ENCODE measurements at regions not wholly inside any gene's neighbourhood (a gene's known extent, or its start where the extent isn't known, plus 50 kb on each side); places are given as distances from the start of the nearest gene placed in this dataset.
A peak's percentile ranks its signal among the peaks of the same experiment; 100 is the strongest.
"Not testable (repeated sequence)": the region's sequence is repeated elsewhere in the genome, so short reads cannot be mapped to it uniquely, and the experiment has no call there.

DNA sequence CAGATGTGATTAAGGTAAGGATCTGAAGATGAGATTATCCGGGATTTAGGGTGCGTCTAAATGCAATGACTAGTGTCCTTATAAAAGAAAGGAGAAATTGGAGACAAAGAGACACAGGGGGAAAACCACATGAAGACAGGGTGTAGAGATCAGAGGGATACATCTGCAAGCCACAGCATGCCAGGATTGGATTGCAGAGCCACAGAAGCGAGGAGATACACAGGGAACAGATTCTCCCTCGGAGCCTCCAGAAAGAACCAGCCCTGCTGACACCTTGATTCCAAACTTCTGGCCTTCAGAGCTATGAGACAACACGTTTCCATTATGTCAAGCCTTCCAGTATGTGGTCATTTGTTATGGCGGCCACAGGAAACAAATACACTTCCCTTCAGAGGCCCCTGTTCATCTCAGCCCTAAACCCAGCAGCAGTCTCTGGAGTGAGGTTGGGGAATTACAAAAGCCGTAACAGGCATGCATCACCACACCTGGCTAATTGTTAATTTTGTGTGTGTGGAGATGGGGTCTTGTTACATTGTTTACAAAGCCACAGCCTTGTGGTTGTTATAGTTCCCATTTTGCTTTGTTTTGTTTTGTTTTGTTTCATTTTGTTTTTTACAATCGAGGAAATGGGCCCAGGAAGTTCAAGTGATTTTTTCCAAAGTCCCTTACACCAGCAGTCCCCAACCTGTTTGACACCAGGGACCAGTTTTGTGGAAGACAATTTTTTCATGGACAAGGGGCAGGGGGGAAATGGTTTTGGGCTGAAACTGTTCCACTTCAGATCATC, 51.6 kb upstream of the LYRM9 start:
- no peak for DNase-seq
- in situ Hi-C loops (cut with MboI; ENCODE audit: low pct_unique_long_range_greater_than_20kb, low sequenced_read_pairs): no loop called here

- in situ Hi-C loops (cut with MboI; ENCODE audit: low pct_unique_long_range_greater_than_20kb, low sequenced_read_pairs): no loop called here
- DNase-seq: no peak
Observed at GRCh38 chr17:27945333-27945616, 52.1 kb upstream of the LYRM9 start.

- in situ Hi-C loops (cut with MboI; ENCODE audit: low pct_unique_long_range_greater_than_20kb, low sequenced_read_pairs): no loop called here
- no peak for DNase-seq
Observed at GRCh38 chr17:27945953-27946352, 52.8 kb upstream of the LYRM9 start.

GRCh38 chr17:27946513-27946912, 53.3 kb upstream of the LYRM9 start:
- DNase-seq: no peak
- in situ Hi-C loops (cut with MboI; ENCODE audit: low pct_unique_long_range_greater_than_20kb, low sequenced_read_pairs): no loop called here

- DNase-seq: no peak
- in situ Hi-C loops (cut with MboI; ENCODE audit: low pct_unique_long_range_greater_than_20kb, low sequenced_read_pairs): no loop called here
Observed at GRCh38 chr17:27947005-27947406, 53.8 kb upstream of the LYRM9 start.

- no peak for DNase-seq
- in situ Hi-C loops (cut with MboI; ENCODE audit: low pct_unique_long_range_greater_than_20kb, low sequenced_read_pairs): no loop called here
Observed at GRCh38 chr17:27949304-27949703, 56.1 kb upstream of the LYRM9 start.

DNA sequence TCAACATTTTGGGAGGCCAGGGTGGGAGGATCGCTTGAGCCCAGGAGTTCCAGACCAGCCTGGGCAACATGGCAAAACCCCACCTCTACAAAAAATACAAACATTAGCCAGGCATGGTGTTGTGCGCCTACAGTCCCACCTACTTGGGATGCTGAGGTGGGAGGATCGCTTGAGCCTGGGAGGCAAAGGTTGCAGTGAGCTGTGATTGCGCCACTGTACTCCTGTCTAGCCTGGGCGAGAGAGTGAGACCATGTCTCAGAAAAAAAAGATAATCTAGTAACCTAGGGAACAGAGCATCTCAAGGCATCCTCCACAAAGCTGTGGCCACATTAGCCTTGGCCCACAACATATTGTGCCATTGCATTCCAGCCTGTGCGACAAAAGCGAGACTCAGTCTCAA, 57.1 kb upstream of the LYRM9 start:
- DNase-seq; in situ Hi-C loops (cut with MboI; ENCODE audit: low pct_unique_long_range_greater_than_20kb, low sequenced_read_pairs): not testable (repeated sequence)

GRCh38 chr17:27950995-27951394, 57.8 kb upstream of the LYRM9 start:
- in situ Hi-C loops (cut with MboI; ENCODE audit: low pct_unique_long_range_greater_than_20kb, low sequenced_read_pairs): no loop called here
- DNase-seq: no peak

DNA sequence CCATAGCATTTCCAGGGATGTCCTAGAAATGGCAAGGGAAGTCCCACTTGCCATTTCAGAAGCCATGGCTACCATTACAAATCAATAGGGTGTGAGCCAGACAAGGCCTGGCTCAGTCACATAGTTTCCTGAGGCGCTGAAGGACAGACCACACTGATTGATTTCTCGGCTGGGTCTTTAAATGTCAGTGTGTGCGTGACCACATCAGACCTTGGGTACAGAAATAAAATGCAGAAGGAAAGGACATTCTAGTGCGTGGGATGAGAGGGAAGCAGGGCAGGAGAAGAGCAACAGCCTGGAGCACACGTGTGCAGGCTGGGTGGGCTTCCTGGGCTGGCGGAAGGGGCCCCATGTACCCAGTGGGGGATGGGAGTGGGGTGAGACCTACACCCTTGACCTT, 58.7 kb upstream of the LYRM9 start:
- DNase-seq: peak; percentile 72
- in situ Hi-C loops (cut with MboI; ENCODE audit: low pct_unique_long_range_greater_than_20kb, low sequenced_read_pairs): no loop called here

DNA sequence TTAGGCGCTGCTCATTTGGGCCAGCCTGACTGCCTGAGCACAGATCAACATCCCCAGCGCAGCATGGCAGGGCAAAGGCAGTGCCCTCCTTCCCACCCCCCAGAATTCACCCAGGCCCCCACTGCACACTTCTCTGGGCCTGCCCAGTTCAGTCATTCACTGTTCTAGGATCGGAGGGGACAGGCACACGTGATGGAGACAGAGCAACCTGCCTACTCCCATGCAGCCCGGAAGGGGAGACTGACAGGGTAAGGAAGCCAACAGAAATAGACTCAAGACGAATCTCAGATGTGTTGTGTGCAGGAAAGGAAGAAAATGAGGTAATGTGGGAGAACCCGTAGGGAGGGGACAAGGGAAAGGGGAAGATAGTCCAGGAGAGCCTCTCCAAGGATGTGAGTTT, 59.2 kb upstream of the LYRM9 start:
- in situ Hi-C loops (cut with MboI; ENCODE audit: low pct_unique_long_range_greater_than_20kb, low sequenced_read_pairs): no loop called here
- peak; percentile 33 for DNase-seq

DNA sequence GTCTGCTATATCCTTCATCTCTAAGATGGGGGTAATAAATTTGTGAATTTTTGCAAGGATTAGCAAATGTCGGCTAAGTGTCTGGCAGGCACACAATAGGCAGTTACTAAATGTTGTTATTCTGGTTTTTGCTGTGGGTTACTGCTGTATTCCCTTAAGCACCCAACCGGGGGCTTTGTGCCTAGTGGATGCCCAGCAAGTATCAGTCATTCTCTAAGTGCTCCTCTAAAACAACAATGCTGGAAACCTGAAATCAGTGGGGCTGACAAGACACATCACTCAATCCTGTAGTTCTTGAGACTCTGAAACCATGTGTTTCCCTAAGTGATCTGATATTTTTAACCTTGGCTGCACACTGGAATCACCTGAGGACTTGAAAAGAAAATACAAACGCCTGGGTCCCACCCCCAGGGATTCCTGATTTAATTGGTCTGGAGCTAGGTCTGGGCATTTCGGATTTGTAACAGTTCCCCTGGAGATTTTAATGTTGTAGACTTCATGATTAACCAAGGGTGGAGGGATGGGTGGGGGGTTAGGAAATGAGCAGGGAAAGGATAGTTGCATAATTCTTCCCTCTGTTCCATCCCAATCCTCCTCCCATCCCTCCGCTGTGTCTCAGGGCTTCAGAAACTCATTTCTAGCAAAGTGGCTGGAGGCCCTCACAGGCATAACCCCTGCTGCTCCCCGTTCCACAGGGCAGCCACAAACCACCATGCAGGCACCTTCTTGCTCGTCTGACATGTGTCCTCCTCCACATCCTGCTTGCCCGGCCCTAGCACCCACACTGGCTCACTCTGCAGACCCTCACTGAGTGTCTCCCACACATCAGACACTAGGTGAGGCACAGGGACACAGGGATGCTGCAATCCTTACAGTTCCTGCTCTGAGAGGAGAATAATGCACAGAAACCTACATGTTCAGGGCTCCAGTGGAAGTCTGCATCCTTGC, 61.7 kb upstream of the LYRM9 start:
- peak; percentile 55 for DNase-seq
- in situ Hi-C loops (cut with MboI; ENCODE audit: low pct_unique_long_range_greater_than_20kb, low sequenced_read_pairs): no loop called here

DNA sequence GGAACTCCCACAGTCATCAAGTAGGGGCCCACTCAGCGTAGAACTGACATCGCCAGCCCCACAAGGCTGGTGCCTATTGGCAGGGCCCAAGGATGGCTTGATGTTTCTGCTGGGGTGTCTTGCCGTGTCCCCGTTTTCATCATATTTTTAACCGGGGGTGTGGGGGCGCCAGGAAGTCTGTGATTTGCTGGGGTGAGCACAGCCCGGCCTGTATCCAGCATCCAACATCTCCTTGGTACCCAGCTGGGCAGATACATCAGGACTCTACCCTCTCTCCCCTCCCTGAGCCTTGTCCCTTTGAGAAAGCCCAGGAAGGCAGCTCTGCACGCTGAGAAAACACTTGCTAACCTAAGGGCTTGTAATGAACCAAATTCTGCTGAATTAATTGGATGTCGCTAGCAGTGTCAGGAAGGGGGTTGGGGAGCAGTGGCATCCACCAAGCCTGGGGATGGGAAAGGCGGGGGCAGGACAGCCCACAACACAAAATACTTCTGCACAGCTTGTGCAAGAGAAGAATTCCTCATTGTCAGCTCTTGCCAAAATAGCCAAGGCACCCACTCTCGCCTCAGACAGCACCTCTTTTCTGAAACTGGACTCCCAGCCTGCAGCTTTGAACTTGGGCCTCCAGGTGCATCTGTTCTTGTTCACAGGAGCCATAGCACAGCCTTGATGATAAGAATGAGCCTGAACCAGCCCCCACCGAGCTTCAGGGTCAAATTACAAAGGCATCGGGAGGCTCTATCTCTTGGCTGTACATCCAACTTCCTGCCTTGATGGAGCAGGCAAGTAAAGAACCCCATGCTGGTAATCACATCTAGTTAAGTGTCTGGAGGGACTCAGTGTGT, 63.7 kb upstream of the LYRM9 start:
- DNase-seq: no peak
- in situ Hi-C loops (cut with MboI; ENCODE audit: low pct_unique_long_range_greater_than_20kb, low sequenced_read_pairs): no loop called here

GRCh38 chr17:27957446-27957793, 64.3 kb upstream of the LYRM9 start:
- DNase-seq; in situ Hi-C loops (cut with MboI; ENCODE audit: low pct_unique_long_range_greater_than_20kb, low sequenced_read_pairs): not testable (repeated sequence)

GRCh38 chr17:27958708-27959381, 65.7 kb upstream of the LYRM9 start:
- in situ Hi-C loops (cut with MboI; ENCODE audit: low pct_unique_long_range_greater_than_20kb, low sequenced_read_pairs): no loop called here
- no peak for DNase-seq

GRCh38 chr17:27959382-27959709, 66.2 kb upstream of the LYRM9 start:
- DNase-seq: no peak
- in situ Hi-C loops (cut with MboI; ENCODE audit: low pct_unique_long_range_greater_than_20kb, low sequenced_read_pairs): no loop called here

GRCh38 chr17:27960183-27960849, 67.2 kb upstream of the LYRM9 start:
- DNase-seq: no peak
- in situ Hi-C loops (cut with MboI; ENCODE audit: low pct_unique_long_range_greater_than_20kb, low sequenced_read_pairs): no loop called here

- DNase-seq; in situ Hi-C loops (cut with MboI; ENCODE audit: low pct_unique_long_range_greater_than_20kb, low sequenced_read_pairs): not testable (repeated sequence)
Observed at GRCh38 chr17:27962581-27962980, 69.4 kb upstream of the LYRM9 start.

- in situ Hi-C loops (cut with MboI; ENCODE audit: low pct_unique_long_range_greater_than_20kb, low sequenced_read_pairs): no loop called here
Observed at GRCh38 chr17:27965224-27965623, 72.1 kb upstream of the LYRM9 start.

DNA sequence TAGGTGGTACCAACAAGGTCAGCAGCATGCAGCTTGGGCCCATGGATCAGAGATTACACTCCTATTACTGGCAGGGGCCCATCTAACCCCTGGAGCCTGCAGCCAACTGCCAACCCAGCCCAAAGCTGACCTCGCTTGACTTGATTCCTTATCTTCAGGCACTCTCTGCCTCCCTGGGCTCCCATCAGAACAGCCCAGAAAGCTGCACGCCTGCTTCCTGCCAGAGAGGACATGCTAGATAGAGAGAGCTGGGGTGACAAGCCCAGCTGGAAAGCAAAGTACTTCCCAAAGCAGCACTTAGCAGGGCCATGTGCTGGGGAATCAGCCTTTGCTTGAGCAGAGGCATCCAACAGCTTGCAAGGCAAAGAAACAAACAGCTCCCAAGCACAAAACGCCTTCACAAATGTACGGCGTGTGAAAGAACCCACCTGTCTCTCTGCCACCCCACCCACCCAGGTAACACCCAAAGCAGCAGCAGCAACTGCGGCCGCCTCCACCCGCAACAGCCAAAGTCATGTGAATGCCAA, 74.2 kb upstream of the NLK start:
- DNase-seq: peak; percentile 47
- in situ Hi-C loops (cut with MboI; ENCODE audit: low pct_unique_long_range_greater_than_20kb, low sequenced_read_pairs): no loop called here

More at GRCh38 chr17:27965224-27965623, 72.1 kb upstream of the LYRM9 start:
- DNase-seq: no peak
